H1 (cell line): ENCODE measurements at regions not wholly inside any gene's neighbourhood (a gene's known extent, or its start where the extent isn't known, plus 50 kb on each side); places are given as distances from the start of the nearest gene placed in this dataset.
"Not testable (repeated sequence)": the region's sequence is repeated elsewhere in the genome, so short reads cannot be mapped to it uniquely, and the experiment has no call there.

Experiments
- CTCF ChIA-PET: fragments of 300-600 bp; sonication (Branson Sonifier 250); formaldehyde crosslinking; loops from one replicate; lab custom pipeline; 2021; ENCODE audit not compliant: partially characterized antibody; lab: Charles Lee
- POLR2A ChIA-PET: fragments of 300-600 bp; sonication (Branson Sonifier 250); formaldehyde crosslinking; loops from one replicate; lab custom pipeline; 2021; ENCODE audit warnings: inconsistent platforms; ENCODE audit not compliant: partially characterized antibody; lab: Charles Lee
- DNase-seq, 2 experiments: peaks; one replicate each; pipeline versions ENCODE4 v3.0.0 to v3.0.0-alpha.2; 2010 to 2022; ENCODE audit warnings: low spot score in 2 of 2, low read depth in 1 of 2, mixed read lengths in 1 of 2
- FAIRE-seq: peaks from 2 replicates; lab custom pipeline; 2011; peaks lifted over from hg19 to GRCh38; lab: Jason Lieb, UNC
- H2AFZ ChIP-seq: 2 replicates; pipeline ENCODE4 v1.8.1; 2012; ENCODE audit warnings: low read length, inconsistent platforms
- H2AK5ac ChIP-seq: 2 replicates; pipeline ENCODE4 v1.6.1; 2013; ENCODE audit warnings: low read depth, low read length
- H2BK120ac ChIP-seq: replicated peaks from 2 replicates; pipeline ENCODE3; 2013; ENCODE audit warnings: low read depth, low read length, inconsistent platforms
- H2BK12ac ChIP-seq: 2 replicates; pipeline ENCODE4 v1.6.1; 2013; ENCODE audit warnings: low read depth, low read length
- H2BK15ac ChIP-seq: 2 replicates; pipeline ENCODE4 v1.6.1; 2013; ENCODE audit warnings: low read length
- H2BK20ac ChIP-seq: 2 replicates; pipeline ENCODE4 v1.6.1; 2013; ENCODE audit warnings: low read length
- H2BK5ac ChIP-seq: 2 replicates; pipeline ENCODE4 v1.6.1; 2013; ENCODE audit warnings: low read depth, low read length
- H3K14ac ChIP-seq: 2 replicates; pipeline ENCODE4 v1.6.1; 2013; ENCODE audit warnings: inconsistent platforms; ENCODE audit not compliant: insufficient read length
- H3K18ac ChIP-seq: 2 replicates; pipeline ENCODE4 v1.6.1; 2013; ENCODE audit warnings: low read length; ENCODE audit errors: extremely low read depth
- H3K23ac ChIP-seq: 2 replicates; pipeline ENCODE4 v1.6.1; 2013; ENCODE audit warnings: inconsistent platforms; ENCODE audit not compliant: insufficient read length
- H3K23me2 ChIP-seq: 2 replicates; pipeline ENCODE4 v1.6.1; 2013; ENCODE audit warnings: low read depth, low read length
- H3K27ac ChIP-seq: 2 replicates; pipeline ENCODE4 v1.6.1; 2011; ENCODE audit warnings: low read depth, low read length, inconsistent platforms
- H3K27me3 ChIP-seq, 4 experiments: replicated peaks in 1 of 4; 1 replicate in 1 of 4; 2 replicates in 3 of 4; pipeline versions ENCODE4 v1.6.1 to v1.8.1; 2011 to 2013; ENCODE audit warnings: low read length in 3 of 4, mild to moderate bottlenecking in 3 of 4, inconsistent platforms in 2 of 4, mixed read lengths in 2 of 4, moderate library complexity in 1 of 4; ENCODE audit not compliant: control insufficient read depth in 3 of 4, insufficient read depth in 3 of 4; ENCODE audit errors: extremely low read depth in 1 of 4
- H3K36me3 ChIP-seq, 4 experiments: 2 replicates each; pipeline versions ENCODE4 v1.6.1 to v1.8.1; 2011 to 2013; ENCODE audit warnings: mild to moderate bottlenecking in 4 of 4, low read length in 3 of 4, moderate library complexity in 2 of 4, control low read depth in 1 of 4, inconsistent platforms in 1 of 4; ENCODE audit not compliant: insufficient read depth in 4 of 4, control insufficient read depth in 2 of 4
- H3K4ac ChIP-seq: replicated peaks from 2 replicates; pipeline ENCODE3; 2013; ENCODE audit warnings: low read length, low read depth, mixed read lengths, inconsistent platforms; ENCODE audit not compliant: insufficient read length
- H3K4me1 ChIP-seq, 4 experiments: replicated peaks in 1 of 4; 1 replicate in 1 of 4; 2 replicates in 3 of 4; pipeline versions ENCODE4 v1.6.1 to v1.8.1; 2011 to 2013; ENCODE audit warnings: low read length in 3 of 4, inconsistent platforms in 2 of 4, mixed read lengths in 1 of 4; ENCODE audit not compliant: insufficient read depth in 4 of 4, control insufficient read depth in 3 of 4
- H3K4me2 ChIP-seq, 2 experiments: 2 replicates each; pipeline versions ENCODE4 v1.6.1 to v1.8.1; 2011 to 2013; ENCODE audit warnings: low read depth in 2 of 2, low read length in 2 of 2, control low read depth in 1 of 2, inconsistent platforms in 1 of 2, mild to moderate bottlenecking in 1 of 2; ENCODE audit not compliant: insufficient read depth in 1 of 2
- H3K4me3 ChIP-seq, 4 experiments: fragments of 200-600, 300-600 bp in 1 of 4; sonication (generic), shearing (Covaris generic), sonication (Bioruptor Twin) in 1 of 4; 2 replicates each; pipeline versions ENCODE4 v1.5.1 to v1.8.1; 2011 to 2016; ENCODE audit warnings: low read length in 4 of 4, low read depth in 3 of 4, control low read depth in 2 of 4, inconsistent platforms in 2 of 4, mild to moderate bottlenecking in 2 of 4, mixed read lengths in 1 of 4, moderate library complexity in 1 of 4; ENCODE audit not compliant: insufficient read depth in 2 of 4; ENCODE audit errors: extremely low read depth in 1 of 4
- H3K56ac ChIP-seq: replicated peaks from 2 replicates; pipeline ENCODE3; 2013; ENCODE audit warnings: low read depth, mild to moderate bottlenecking, mixed read lengths, low read length, inconsistent platforms; ENCODE audit not compliant: insufficient read length
- H3K79me1 ChIP-seq: 2 replicates; pipeline ENCODE4 v1.6.1; 2013; ENCODE audit warnings: low read depth, low read length, control low read depth
- H3K79me2 ChIP-seq, 2 experiments: 2 replicates each; pipeline versions ENCODE4 v1.6.1 to v1.8.1; 2012 to 2013; ENCODE audit warnings: low read length in 2 of 2, mild to moderate bottlenecking in 2 of 2, inconsistent platforms in 1 of 2; ENCODE audit not compliant: insufficient read depth in 2 of 2, control insufficient read depth in 1 of 2
- H3K9ac ChIP-seq, 4 experiments: replicated peaks in 1 of 4; 1 replicate in 1 of 4; 2 replicates in 3 of 4; pipeline versions ENCODE4 v1.6.1 to v1.8.1; 2011 to 2013; ENCODE audit warnings: low read depth in 3 of 4, low read length in 3 of 4, control low read depth in 2 of 4, mild to moderate bottlenecking in 2 of 4, moderate library complexity in 2 of 4, inconsistent platforms in 1 of 4; ENCODE audit errors: extremely low read depth in 1 of 4
- H3K9me3 ChIP-seq, 2 experiments: 2 replicates each; pipeline versions ENCODE4 v1.6.1 to v1.8.1; 2012 to 2013; ENCODE audit warnings: mild to moderate bottlenecking in 2 of 2, moderate library complexity in 2 of 2, control low read depth in 1 of 2, inconsistent platforms in 1 of 2, low read depth in 1 of 2, low read length in 1 of 2, mixed read lengths in 1 of 2; ENCODE audit not compliant: insufficient read depth in 2 of 2
- H4K20me1 ChIP-seq, 2 experiments: replicated peaks in 1 of 2; 2 replicates each; pipeline versions ENCODE3 to v1.8.1; 2011 to 2013; ENCODE audit warnings: inconsistent platforms in 2 of 2, low read length in 2 of 2, mild to moderate bottlenecking in 1 of 2; ENCODE audit not compliant: insufficient read depth in 2 of 2, control insufficient read depth in 1 of 2
- H4K5ac ChIP-seq: 2 replicates; pipeline ENCODE4 v1.6.1; 2013; ENCODE audit warnings: low read length, low read depth, mixed read lengths, inconsistent platforms; ENCODE audit not compliant: insufficient read length
- H4K8ac ChIP-seq: 2 replicates; pipeline ENCODE4 v1.8.0; 2013; ENCODE audit warnings: mild to moderate bottlenecking, moderate library complexity, low read length, inconsistent platforms; ENCODE audit not compliant: insufficient read depth; ENCODE audit errors: extremely low read depth
- H4K91ac ChIP-seq: replicated peaks from 2 replicates; pipeline ENCODE3; 2013; ENCODE audit warnings: low read length, mixed read lengths, inconsistent platforms; ENCODE audit not compliant: insufficient read length
- WGBS, 2 experiments: shearing (Covaris generic) in 1 of 2; methylation state at CpG; one replicate each; pipeline versions ENCODE4 v1.1.6 to v1.1.7; 2013 to 2015; ENCODE audit warnings: low lambda C conversion rate in 2 of 2, mixed read lengths in 2 of 2, inconsistent platforms in 1 of 2, low coverage in 1 of 2, missing lambda C conversion rate in 1 of 2; ENCODE audit not compliant: insufficient replicate concordance in 2 of 2, insufficient coverage in 1 of 2, insufficient read length in 1 of 2; ENCODE audit errors: extremely low coverage in 1 of 2, missing lambda C conversion rate in 1 of 2; 5-methylcytosine and 5-hydroxymethylcytosine counted together

- H3K27me3 ChIP-seq, H3K27ac ChIP-seq, H3K4ac ChIP-seq, H3K9me3 ChIP-seq, H2BK5ac ChIP-seq, H3K79me2 ChIP-seq, H2AK5ac ChIP-seq, H3K14ac ChIP-seq, H3K23ac ChIP-seq, H2BK12ac ChIP-seq, CTCF ChIA-PET, POLR2A ChIA-PET, H3K56ac ChIP-seq, H3K23me2 ChIP-seq, H3K4me1 ChIP-seq, H2BK120ac ChIP-seq, H2AFZ ChIP-seq, H2BK20ac ChIP-seq, H4K5ac ChIP-seq, FAIRE-seq, H4K20me1 ChIP-seq, H3K18ac ChIP-seq, H4K91ac ChIP-seq, H3K36me3 ChIP-seq, H3K79me1 ChIP-seq, H2BK15ac ChIP-seq: not testable (repeated sequence)
- DNase-seq = peak in 1 of 2 experiments; percentile 52
- peak overlapping the region in 1 of 4 experiments; percentile 32; a peak in 1 of 7 replicates for H3K9ac ChIP-seq
- H3K4me2 ChIP-seq = peak overlapping the region in 1 of 2 experiments; percentile 35; a peak in 2 of 4 replicates
- 72% methylated on average over 13 of the region's 26 CpGs; no CpG with 5 or more reads in 1 of the 2 experiments for WGBS, 2 experiments
- H4K8ac ChIP-seq = peak overlapping the region; percentile 51; the same call in 1 of the 2 replicates
- H3K4me3 ChIP-seq = peak overlapping the region in 1 of 4 experiments; percentile 33; a peak in 3 of 8 replicates
Observed at GRCh38 chr5:88052468-88052867, 216.2 kb downstream of the TMEM161B start.
